HG03378 (cell line): ENCODE measurements at regions not wholly inside any gene's neighbourhood (a gene's known extent, or its start where the extent isn't known, plus 50 kb on each side); places are given as distances from the start of the nearest gene placed in this dataset.

Source experiments
- ATAC-seq: cut with Tn5 transposase; IDR thresholded peaks from one replicate; pipeline ENCODE4 v1.9.1; 2021; ENCODE audit warnings: mild to moderate bottlenecking, moderate library complexity; ENCODE audit not compliant: unreplicated experiment

GRCh38 chr7:110322796-110323195 lies 768.1 kb upstream of the LRRN3 start:
- ATAC-seq = no peak

- ATAC-seq = no peak
These were observed 764.0 kb upstream of the LRRN3 start for GRCh38 chr7:110326966-110327365.

- no peak for ATAC-seq
These were observed 754.5 kb upstream of the LRRN3 start for GRCh38 chr7:110336423-110336822.

GRCh38 chr7:110337646-110338045 lies 753.3 kb upstream of the LRRN3 start:
- no peak for ATAC-seq

- ATAC-seq = no peak
These were observed 743.8 kb upstream of the LRRN3 start for GRCh38 chr7:110347081-110347480.

GRCh38 chr7:110356438-110356837 lies 734.5 kb upstream of the LRRN3 start:
- no peak for ATAC-seq

GRCh38 chr7:110358028-110358427 lies 732.9 kb upstream of the LRRN3 start:
- ATAC-seq = no peak

- no peak for ATAC-seq
These were observed 719.2 kb upstream of the LRRN3 start for GRCh38 chr7:110371709-110372108.

- no peak for ATAC-seq
These were observed 718.2 kb upstream of the LRRN3 start for GRCh38 chr7:110372685-110373084.

- no peak for ATAC-seq
These were observed 717.5 kb upstream of the LRRN3 start for GRCh38 chr7:110373416-110373815.

- no peak for ATAC-seq
These were observed 717.1 kb upstream of the LRRN3 start for GRCh38 chr7:110373859-110374258.

- ATAC-seq = no peak
These were observed 715.9 kb upstream of the LRRN3 start for GRCh38 chr7:110375068-110375467.

GRCh38 chr7:110382736-110383135 lies 708.2 kb upstream of the LRRN3 start:
- ATAC-seq = no peak

- ATAC-seq = no peak
These were observed 704.9 kb upstream of the LRRN3 start for GRCh38 chr7:110386006-110386405.

- no peak for ATAC-seq
These were observed 704.0 kb upstream of the LRRN3 start for GRCh38 chr7:110386913-110387312.

- ATAC-seq = no peak
These were observed 703.2 kb upstream of the LRRN3 start for GRCh38 chr7:110387689-110388088.

GRCh38 chr7:110388457-110388856 lies 702.5 kb upstream of the LRRN3 start:
- no peak for ATAC-seq

- no peak for ATAC-seq
These were observed 694.9 kb upstream of the LRRN3 start for GRCh38 chr7:110396021-110396420.

- no peak for ATAC-seq
These were observed 692.8 kb upstream of the LRRN3 start for GRCh38 chr7:110397927-110398660.

- no peak for ATAC-seq
These were observed 691.5 kb upstream of the LRRN3 start for GRCh38 chr7:110399421-110399820.

- ATAC-seq = no peak
These were observed 690.5 kb upstream of the LRRN3 start for GRCh38 chr7:110400411-110400810.

GRCh38 chr7:110407242-110407641 lies 683.7 kb upstream of the LRRN3 start:
- ATAC-seq = no peak

GRCh38 chr7:110407706-110408105 lies 683.2 kb upstream of the LRRN3 start:
- ATAC-seq = no peak
